GM12891 (cell line): ENCODE measurements at regions not wholly inside any gene's neighbourhood (a gene's known extent, or its start where the extent isn't known, plus 50 kb on each side); places are given as distances from the start of the nearest gene placed in this dataset.

ENCODE experiments used
- POLR2A ChIP-seq: IDR thresholded peaks from 2 replicates; pipeline ENCODE4 v1.6.1; 2011; ENCODE audit warnings: low read depth, low read length, control low read depth
- POLR2AphosphoS5 ChIP-seq: IDR thresholded peaks from 2 replicates; pipeline ENCODE4 v1.6.1; 2011; ENCODE audit warnings: low read depth, low read length, control low read depth
- TAF1 ChIP-seq: IDR thresholded peaks from 2 replicates; pipeline ENCODE4 v1.6.1; 2011; ENCODE audit warnings: low read depth, low read length, control low read depth

DNA sequence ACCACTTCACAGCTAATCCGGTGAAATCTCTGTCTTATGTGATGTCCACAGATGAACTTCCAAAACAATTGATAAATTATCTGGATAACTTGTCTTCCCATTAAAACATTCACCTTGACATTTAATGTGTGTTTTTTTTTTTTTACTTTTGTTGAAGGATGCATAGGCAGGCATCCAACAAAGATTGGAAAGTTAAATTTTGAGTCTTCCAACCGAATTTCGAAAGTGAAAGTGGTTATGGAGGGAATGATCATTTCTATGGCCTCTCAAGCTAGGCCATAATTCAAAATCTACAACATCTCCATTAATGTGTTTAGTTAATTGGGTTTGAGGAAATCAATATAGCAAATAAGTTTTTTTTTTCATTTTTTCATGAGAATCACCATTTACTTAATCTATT lies 1495.5 kb upstream of the ACVR2A start:
- TF ChIP-seq POLR2A: no peak
- no peak for TF ChIP-seq TAF1
- TF ChIP-seq POLR2AphosphoS5: no peak
